K562 (cell line): ENCODE measurements at regions not wholly inside any gene's neighbourhood (a gene's known extent, or its start where the extent isn't known, plus 50 kb on each side); places are given as distances from the start of the nearest gene placed in this dataset.

Experiments used
- ATAC-seq: fragments of 200-7000 bp; cut with Tn5 transposase; 3 replicates; pipeline ENCODE4 v1.9.1; 2020; ENCODE audit warnings: moderate library complexity
- BruUV-seq: library from RNA; stranded (reverse); fragments of 400-500 nt; replicated peaks from 2 replicates; lab custom pipeline; 2021; lab: Mats Ljungman, UMichigan
- CTCF ChIA-PET: fragments of 300-600 bp; formaldehyde crosslinking; extraction: SDS; loops from one replicate; lab custom pipeline; 2021; ENCODE audit warnings: low intra/inter-chr PET ratio; lab: Yijun Ruan, JAX
- POLR2A ChIA-PET: fragments of 300-600, 350-650 bp; sonication (Branson Sonifier 250); formaldehyde crosslinking; extraction: SDS; loops from one replicate; lab custom pipeline; 2021; ENCODE audit warnings: antibody characterized with exemption, inconsistent platforms; lab: Yijun Ruan, JAX
- DNase-seq, 4 experiments: peaks; one replicate each; pipeline versions ENCODE4 v3.0.0 to v3.0.0-alpha.2; 2011 to 2018; ENCODE audit warnings: low spot score in 3 of 4, mixed read lengths in 3 of 4; ENCODE audit errors: extremely low read depth in 1 of 4
- FAIRE-seq: peaks from 2 replicates; lab custom pipeline; 2011; peaks lifted over from hg19 to GRCh38; lab: Jason Lieb, UNC
- H2AFZ ChIP-seq: 2 replicates; pipeline ENCODE4 v1.6.0; 2011; ENCODE audit warnings: low read depth, low read length, control low read depth, inconsistent platforms
- H3K27ac ChIP-seq: fragments of 200-600 bp; 3 replicates; pipeline ENCODE4 v1.8.0; 2011; ENCODE audit warnings: low read depth, mild to moderate bottlenecking, control low read depth, inconsistent platforms, low read length, moderate library complexity, mixed read lengths; ENCODE audit errors: extremely low read depth
- H3K27me3 ChIP-seq, 2 experiments: fragments of 300-600 bp in 1 of 2; 2 replicates in 1 of 2; 3 replicates in 1 of 2; pipeline versions ENCODE4 v1.6.0 to v1.8.0; 2011; ENCODE audit warnings: inconsistent platforms in 2 of 2, low read length in 2 of 2, mild to moderate bottlenecking in 1 of 2, mixed read lengths in 1 of 2, moderate library complexity in 1 of 2; ENCODE audit not compliant: control insufficient read depth in 2 of 2, insufficient read depth in 2 of 2
- H3K36me3 ChIP-seq: fragments of 300-600 bp; 3 replicates; pipeline ENCODE4 v1.8.0; 2011; ENCODE audit warnings: mild to moderate bottlenecking, low read length, inconsistent platforms; ENCODE audit not compliant: control insufficient read depth, insufficient read depth
- H3K4me1 ChIP-seq, 2 experiments: fragments of 200-600 bp in 1 of 2; replicated peaks in 1 of 2; 2 replicates in 1 of 2; 3 replicates in 1 of 2; pipeline versions ENCODE4 v1.5.1 to v1.8.0; 2011; ENCODE audit warnings: inconsistent platforms in 2 of 2, low read length in 2 of 2, mild to moderate bottlenecking in 1 of 2, mixed read lengths in 1 of 2, moderate library complexity in 1 of 2; ENCODE audit not compliant: control insufficient read depth in 2 of 2, insufficient read depth in 2 of 2
- H3K4me2 ChIP-seq: 2 replicates; pipeline ENCODE4 v1.6.1; 2011; ENCODE audit warnings: low read length, control low read depth, inconsistent platforms, mixed read lengths; ENCODE audit not compliant: insufficient read depth
- H3K4me3 ChIP-seq: fragments of 200-600 bp; sonication (generic), shearing (Covaris generic); 2 replicates; pipeline ENCODE4 v1.5.1; 2016; ENCODE audit warnings: control low read depth, inconsistent platforms
- H3K79me2 ChIP-seq: fragments of 200-600 bp; 3 replicates; pipeline ENCODE4 v1.8.0; 2011; ENCODE audit warnings: low read length, inconsistent platforms; ENCODE audit not compliant: control insufficient read depth, insufficient read depth
- H3K9ac ChIP-seq, 2 experiments: 2 replicates each; pipeline versions ENCODE4 v1.6.0 to v1.6.1; 2011; ENCODE audit warnings: low read depth in 2 of 2, low read length in 2 of 2, control low read depth in 1 of 2, inconsistent platforms in 1 of 2, mild to moderate bottlenecking in 1 of 2, mixed read lengths in 1 of 2; ENCODE audit not compliant: insufficient read depth in 1 of 2
- H3K9me1 ChIP-seq: one replicate; pipeline ENCODE4 v1.6.0; 2011; ENCODE audit warnings: inconsistent platforms, mild to moderate bottlenecking, low read length, moderate library complexity; ENCODE audit not compliant: control insufficient read depth, insufficient read depth
- H3K9me3 ChIP-seq: replicated peaks from 2 replicates; pipeline ENCODE4 v1.5.1; 2011; ENCODE audit warnings: low read depth, low read length, inconsistent platforms; ENCODE audit not compliant: control insufficient read depth, insufficient read depth
- H4K20me1 ChIP-seq: replicated peaks from 2 replicates; pipeline ENCODE4 v1.6.1; 2011; ENCODE audit warnings: low read length, inconsistent platforms, mixed read lengths; ENCODE audit not compliant: control insufficient read depth, insufficient read depth
- C11orf30 ChIP-seq: fragments of 450-650 bp; IDR thresholded peaks from 2 replicates; pipeline ENCODE4 v1.6.1; 2016; ENCODE audit warnings: low read depth, mild to moderate bottlenecking
- ELF4 ChIP-seq: fragments of 450-650 bp; formaldehyde crosslinking; IDR thresholded peaks from 2 replicates; pipeline ENCODE4 v1.4.0; 2022; ENCODE audit warnings: missing genetic modification characterization
- HMGXB4 ChIP-seq: sonication (generic); formaldehyde crosslinking; IDR thresholded peaks from 2 replicates; pipeline ENCODE4 v1.8.1; 2023; ENCODE audit warnings: mild to moderate bottlenecking, missing genetic modification reagents
- HNRNPL ChIP-seq: fragments of 200-400 bp; formaldehyde crosslinking; IDR thresholded peaks from 2 replicates; pipeline ENCODE4 v1.6.1; 2017; ENCODE audit warnings: low read depth, mild to moderate bottlenecking, low read length
- NFYB ChIP-seq: IDR thresholded peaks from 2 replicates; pipeline ENCODE4 v1.6.1; 2011; ENCODE audit warnings: mild to moderate bottlenecking, moderate library complexity; ENCODE audit not compliant: insufficient read length; ENCODE audit errors: extremely low read depth
- PTTG1 ChIP-seq: fragments of 450-650 bp; IDR thresholded peaks from 2 replicates; pipeline ENCODE4 v1.6.1; 2016; ENCODE audit warnings: low read depth, mild to moderate bottlenecking, missing genetic modification characterization, missing compliant biosample characterization
- RBM39 ChIP-seq: fragments of 200-400 bp; formaldehyde crosslinking; optimal IDR thresholded peaks from 2 replicates; pipeline ENCODE3; 2018; ENCODE audit warnings: low read depth, low read length
- ZBTB33 ChIP-seq: sonication (generic); formaldehyde crosslinking; IDR thresholded peaks from 2 replicates; pipeline ENCODE4 v1.8.1; 2023; ENCODE audit warnings: mild to moderate bottlenecking, missing genetic modification reagents
- WGBS: fragments of 100-300 bp; shearing (Covaris generic); methylation state at CpG from one replicate; pipeline ENCODE4 v1.1.6; 2016; ENCODE audit warnings: low coverage, mixed read lengths; ENCODE audit not compliant: insufficient coverage; ENCODE audit errors: missing lambda C conversion rate; 5-methylcytosine and 5-hydroxymethylcytosine counted together
- in situ Hi-C: fragments of 300-500 bp; cut with MboI; formaldehyde crosslinking; loops from 4 replicates; pipeline ENCODE4 v1.15.0; 2018; ENCODE audit warnings: inconsistent platforms, mixed read lengths
- intact Hi-C: fragments of 100-400 bp; cut with micrococcal nuclease; formaldehyde crosslinking; loops from 2 replicates; pipeline ENCODE4 v1.14.2; 2022
- TF ChIP-seq, protein P1 (sequence below): fragments of 450-650 bp; formaldehyde crosslinking; IDR thresholded peaks from 2 replicates; pipeline ENCODE4 v1.4.0; 2020; ENCODE audit warnings: mild to moderate bottlenecking, mixed read lengths
- TF ChIP-seq, protein P2 (sequence below): sonication (generic); formaldehyde crosslinking; IDR thresholded peaks from 2 replicates; pipeline ENCODE4 v1.9.0; 2022; ENCODE audit warnings: mild to moderate bottlenecking, missing genetic modification reagents

- TF ChIP-seq ZBTB33 (CRISPR knock-in tag) (no peak), PTTG1 (tag) (no peak), ELF4 (no peak), HNRNPL (no peak)
These were observed 61.7 kb upstream of the XYLT1 start (continued) for GRCh38 chr16:17532338-17532995.

GRCh38 chr16:17529982-17530760 is 59.4 kb upstream of the XYLT1 start:
- Histone ChIP-seq H3K9me3 (no peaks in the 10 kb centered on the region; the same call in 1 of the 2 replicates), H3K9me1 (no peaks in the 10 kb centered on the region), H3K36me3 (no peaks in the 10 kb centered on the region), H4K20me1 (no peaks in the 10 kb centered on the region), H3K9ac (no peak overlapping the region), H3K4me1 (no peaks in the 10 kb centered on the region), H3K4me2 (no peak overlapping the region), H3K79me2 (no peaks in the 10 kb centered on the region), H3K27me3 (no peaks in the 10 kb centered on the region; a peak in 2 of 5 replicates), H2AFZ (no peak overlapping the region), H3K27ac (no peak overlapping the region), H3K4me3 (no peak overlapping the region)
- POLR2A ChIA-PET = no interaction called here
- ATAC-seq (no peak), FAIRE-seq (no peak), DNase-seq (peak in 2 of 4 experiments; percentile 28 to 35)
- intact Hi-C loops = no loop called here
- CTCF ChIA-PET = no interaction called here
- in situ Hi-C loops = no loop called here
- BruUV-seq = no TSS peak
- WGBS = 5% methylated on average over 6 of the region's 6 CpGs
- TF ChIP-seq NFYB = peak; percentile 15
- no peak for TF ChIP-seq HMGXB4
- TF ChIP-seq, protein P1, sequence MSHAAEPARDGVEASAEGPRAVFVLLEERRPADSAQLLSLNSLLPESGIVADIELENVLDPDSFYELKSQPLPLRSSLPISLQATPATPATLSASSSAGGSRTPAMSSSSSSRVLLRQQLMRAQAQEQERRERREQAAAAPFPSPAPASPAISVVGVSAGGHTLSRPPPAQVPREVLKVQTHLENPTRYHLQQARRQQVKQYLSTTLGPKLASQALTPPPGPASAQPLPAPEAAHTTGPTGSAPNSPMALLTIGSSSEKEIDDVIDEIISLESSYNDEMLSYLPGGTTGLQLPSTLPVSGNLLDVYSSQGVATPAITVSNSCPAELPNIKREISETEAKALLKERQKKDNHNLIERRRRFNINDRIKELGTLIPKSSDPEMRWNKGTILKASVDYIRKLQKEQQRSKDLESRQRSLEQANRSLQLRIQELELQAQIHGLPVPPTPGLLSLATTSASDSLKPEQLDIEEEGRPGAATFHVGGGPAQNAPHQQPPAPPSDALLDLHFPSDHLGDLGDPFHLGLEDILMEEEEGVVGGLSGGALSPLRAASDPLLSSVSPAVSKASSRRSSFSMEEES (CRISPR knock-in tag) = peak; percentile 43
- no peak for TF ChIP-seq RBM39
- no peak for TF ChIP-seq C11orf30
- TF ChIP-seq, protein P2, sequence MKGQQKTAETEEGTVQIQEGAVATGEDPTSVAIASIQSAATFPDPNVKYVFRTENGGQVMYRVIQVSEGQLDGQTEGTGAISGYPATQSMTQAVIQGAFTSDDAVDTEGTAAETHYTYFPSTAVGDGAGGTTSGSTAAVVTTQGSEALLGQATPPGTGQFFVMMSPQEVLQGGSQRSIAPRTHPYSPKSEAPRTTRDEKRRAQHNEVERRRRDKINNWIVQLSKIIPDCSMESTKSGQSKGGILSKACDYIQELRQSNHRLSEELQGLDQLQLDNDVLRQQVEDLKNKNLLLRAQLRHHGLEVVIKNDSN (CRISPR knock-in tag) = peak; percentile 54
